B cell (primary cell): ENCODE measurements at regions not wholly inside any gene's neighbourhood (a gene's known extent, or its start where the extent isn't known, plus 50 kb on each side); places are given as distances from the start of the nearest gene placed in this dataset.
A peak's percentile ranks its signal among the peaks of the same experiment; 100 is the strongest.

ENCODE experiments used
- CTCF ChIP-seq: fragments of 200-600 bp; IDR thresholded peaks from one replicate; pipeline ENCODE4 v1.8.0; 2022; ENCODE audit warnings: antibody characterized with exemption, mild to moderate bottlenecking
- EZH2 ChIP-seq: IDR thresholded peaks from 2 replicates; pipeline ENCODE4 v1.6.1; 2012; ENCODE audit warnings: borderline replicate concordance, low read depth, mild to moderate bottlenecking, moderate library complexity, low read length; ENCODE audit not compliant: insufficient read depth, poor library complexity, severe bottlenecking

DNA sequence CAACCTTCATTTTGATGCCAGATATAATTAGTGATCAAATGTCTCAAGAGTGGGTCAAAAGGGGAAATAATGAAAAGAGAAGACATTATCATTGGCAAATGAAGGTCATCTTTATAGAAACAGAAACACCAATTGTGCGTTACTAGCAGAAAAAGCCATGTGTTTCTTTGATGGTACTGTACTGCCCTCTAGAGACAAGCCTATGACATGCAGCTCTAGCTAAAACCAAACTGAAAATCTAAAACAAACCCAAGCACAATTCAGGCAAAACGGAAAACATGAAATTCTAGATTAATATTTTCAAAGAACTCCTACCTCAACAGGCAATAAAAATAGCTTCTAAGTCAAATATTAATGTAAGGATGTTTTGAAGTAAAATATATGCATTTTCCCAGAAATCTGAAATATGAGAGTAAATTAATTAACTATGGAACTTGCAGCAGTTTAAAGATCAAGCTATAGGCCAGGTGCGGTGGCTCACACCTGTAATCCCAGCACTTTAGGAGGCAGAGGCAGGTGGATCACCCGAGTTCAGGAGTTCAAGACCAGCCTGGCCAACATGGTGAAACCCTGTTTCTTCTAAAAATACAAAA lies 115.4 kb downstream of the KLHL28 start:
- TF ChIP-seq CTCF: peak; percentile 87
- no peak for TF ChIP-seq EZH2
